HG03457 (cell line): ENCODE measurements at regions not wholly inside any gene's neighbourhood (a gene's known extent, or its start where the extent isn't known, plus 50 kb on each side); places are given as distances from the start of the nearest gene placed in this dataset.

Experiments used
- ATAC-seq: cut with Tn5 transposase; IDR thresholded peaks from one replicate; pipeline ENCODE4 v1.9.1; 2021; ENCODE audit warnings: moderate number of reproducible peaks; ENCODE audit not compliant: unreplicated experiment

GRCh38 chr3:94179059-94179458 is 116.2 kb downstream of the NSUN3 start:
- ATAC-seq = no peak

DNA sequence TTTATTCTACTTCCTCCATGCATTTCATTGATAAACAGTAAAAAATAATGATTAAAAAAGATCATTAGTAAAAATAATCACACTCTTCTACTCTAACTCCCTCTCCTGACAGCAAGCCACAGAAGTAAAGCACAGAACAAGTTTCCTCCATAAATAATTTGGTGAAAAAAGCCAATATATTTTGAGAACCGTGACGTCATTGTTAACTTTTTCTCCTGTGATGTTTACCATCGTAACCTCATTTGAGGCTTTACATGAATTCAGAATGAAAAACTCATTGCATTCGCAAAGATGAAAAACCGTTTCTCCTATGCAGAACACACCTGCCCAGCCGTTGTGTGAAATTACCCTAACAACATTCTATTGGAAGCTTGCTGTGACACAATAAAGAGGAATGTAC is 120.7 kb downstream of the NSUN3 start:
- ATAC-seq = no peak

DNA sequence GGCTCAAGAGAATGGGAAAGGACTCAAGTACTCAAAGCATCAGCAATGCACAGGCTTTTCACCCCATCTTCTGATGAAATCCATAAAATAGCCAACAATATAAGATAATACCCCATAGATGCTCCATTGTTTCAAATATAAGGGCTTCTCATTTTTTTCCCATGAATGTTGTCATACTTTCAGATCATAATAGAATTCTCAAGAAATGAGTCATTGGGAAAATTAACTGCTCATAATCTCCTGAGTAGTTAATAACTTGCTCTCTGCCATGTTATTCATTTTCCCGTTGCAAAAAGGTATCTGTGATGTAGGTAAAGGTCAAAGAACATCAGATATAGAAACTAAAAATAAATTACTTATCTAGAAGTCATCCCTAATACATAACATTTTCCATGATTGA is 121.9 kb downstream of the NSUN3 start:
- ATAC-seq = no peak

DNA sequence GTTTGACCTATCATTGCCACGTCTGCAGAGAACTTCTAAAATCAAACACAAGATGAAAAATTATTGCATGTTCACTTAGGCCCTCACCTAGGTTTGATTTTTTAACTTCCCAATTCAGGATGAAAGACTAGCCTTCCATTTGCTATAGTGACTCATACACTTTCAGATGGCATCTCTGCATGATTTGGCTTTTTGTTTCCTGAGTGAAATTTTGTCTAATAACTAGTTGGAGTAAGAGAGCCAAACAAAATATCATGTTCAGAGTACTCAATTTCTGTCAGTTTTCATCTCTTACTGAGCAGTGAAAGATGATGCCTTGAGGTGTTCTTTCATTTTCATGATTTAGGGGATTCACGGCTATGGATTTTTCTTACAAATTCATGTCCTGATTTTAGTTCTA is 122.9 kb downstream of the NSUN3 start:
- ATAC-seq = no peak

GRCh38 chr3:94187697-94188096 is 124.8 kb downstream of the NSUN3 start:
- no peak for ATAC-seq

DNA sequence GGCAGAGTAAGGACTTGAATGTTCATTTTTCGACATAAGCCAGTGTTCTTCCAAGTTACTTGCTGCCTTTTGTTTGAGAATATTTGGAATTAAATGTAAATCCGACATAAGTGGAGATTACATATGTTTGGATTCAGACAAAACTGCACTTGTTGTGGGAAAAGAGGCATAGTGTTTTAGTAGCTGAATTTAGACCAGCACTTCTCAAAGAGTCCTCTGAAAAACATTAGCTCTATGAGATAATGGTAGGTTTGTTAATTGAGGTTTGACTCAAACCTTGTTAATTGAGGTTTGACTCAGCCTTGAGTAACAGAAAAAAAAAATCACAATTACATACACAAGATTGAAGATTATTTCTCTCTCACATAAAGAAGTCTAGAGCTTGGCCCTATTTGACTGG is 132.5 kb downstream of the NSUN3 start:
- ATAC-seq = no peak

- ATAC-seq = no peak
Measured at GRCh38 chr3:94206291-94206690, 143.4 kb downstream of the NSUN3 start.

DNA sequence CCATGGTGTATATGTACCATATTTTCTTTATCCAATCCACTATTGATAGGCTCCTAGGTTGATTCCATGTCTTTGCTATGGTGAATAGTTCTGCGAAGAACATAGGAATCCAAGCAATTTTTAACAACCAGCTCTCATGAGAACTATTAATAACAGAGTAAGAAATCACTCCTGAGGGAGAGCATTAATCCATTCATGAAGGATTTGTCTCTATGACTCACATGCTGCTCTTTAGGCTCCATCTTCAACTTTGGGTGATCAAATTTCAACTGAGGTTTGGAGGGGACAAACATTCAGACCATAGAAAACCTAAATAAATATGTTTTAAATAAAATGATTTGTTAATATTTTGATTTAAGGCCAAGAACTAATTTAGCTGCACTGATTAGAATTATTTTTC is 147.4 kb downstream of the NSUN3 start:
- ATAC-seq = no peak

GRCh38 chr3:94217406-94217805 is 154.5 kb downstream of the NSUN3 start:
- no peak for ATAC-seq

- no peak for ATAC-seq
Measured at GRCh38 chr3:94220426-94220825, 157.6 kb downstream of the NSUN3 start.

DNA sequence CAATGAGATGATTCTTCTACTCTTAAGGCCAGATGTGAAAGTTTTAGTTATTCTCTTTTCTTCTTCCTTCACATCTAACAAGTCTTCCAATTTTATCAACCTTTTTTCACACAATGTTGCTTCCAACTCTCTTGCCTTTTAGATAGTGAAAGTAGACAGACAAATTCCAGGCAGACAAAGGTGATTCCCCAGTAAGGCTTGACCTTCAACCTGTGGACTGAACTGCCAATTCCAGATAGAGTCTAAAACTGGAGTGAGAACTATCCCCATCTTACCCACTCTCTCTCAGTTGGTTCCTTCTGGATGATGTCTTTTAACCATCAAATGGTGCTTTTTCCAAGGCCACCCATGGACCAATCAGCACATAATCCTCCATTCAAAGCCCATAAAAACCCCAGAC is 159.0 kb downstream of the NSUN3 start:
- ATAC-seq = no peak

DNA sequence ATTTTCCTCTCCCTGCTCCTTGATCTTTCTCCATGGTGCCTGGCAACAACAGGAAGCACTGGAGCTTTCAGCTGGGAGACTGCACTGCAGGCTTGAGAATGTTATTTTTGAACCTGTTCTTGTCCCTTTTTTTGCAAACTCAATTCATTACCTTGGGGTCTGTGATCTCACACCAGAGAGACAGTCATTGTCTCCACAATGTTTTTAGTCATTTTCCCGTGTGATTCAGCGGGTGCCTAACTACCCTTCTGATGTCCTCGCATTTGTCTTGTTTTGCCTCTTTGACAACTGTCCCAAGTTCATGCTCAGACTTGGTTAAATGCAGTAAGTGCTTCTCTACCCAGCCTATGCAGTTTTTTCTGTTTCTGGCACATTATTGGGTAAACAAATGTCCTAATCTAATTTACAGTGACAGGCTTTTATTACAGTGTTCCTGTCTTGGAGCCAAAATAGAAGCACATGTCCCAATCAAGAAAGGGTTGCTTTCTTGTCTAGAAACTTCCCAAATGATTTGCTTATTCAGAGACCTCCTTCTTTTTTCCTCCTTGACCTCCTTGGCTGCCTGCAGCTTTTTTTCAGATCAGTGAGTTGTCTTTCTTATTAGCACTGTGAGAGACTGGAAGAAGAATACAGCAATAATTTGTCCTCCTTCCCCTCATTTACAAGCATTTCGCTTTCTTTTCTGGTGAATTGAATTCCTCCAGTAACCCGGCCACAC is 162.4 kb downstream of the NSUN3 start:
- no peak for ATAC-seq

GRCh38 chr3:94226078-94226477 is 163.2 kb downstream of the NSUN3 start:
- no peak for ATAC-seq

- no peak for ATAC-seq
Measured at GRCh38 chr3:94232921-94233320, 170.1 kb downstream of the NSUN3 start.

GRCh38 chr3:94234177-94234788 is 171.4 kb downstream of the NSUN3 start:
- ATAC-seq = no peak

DNA sequence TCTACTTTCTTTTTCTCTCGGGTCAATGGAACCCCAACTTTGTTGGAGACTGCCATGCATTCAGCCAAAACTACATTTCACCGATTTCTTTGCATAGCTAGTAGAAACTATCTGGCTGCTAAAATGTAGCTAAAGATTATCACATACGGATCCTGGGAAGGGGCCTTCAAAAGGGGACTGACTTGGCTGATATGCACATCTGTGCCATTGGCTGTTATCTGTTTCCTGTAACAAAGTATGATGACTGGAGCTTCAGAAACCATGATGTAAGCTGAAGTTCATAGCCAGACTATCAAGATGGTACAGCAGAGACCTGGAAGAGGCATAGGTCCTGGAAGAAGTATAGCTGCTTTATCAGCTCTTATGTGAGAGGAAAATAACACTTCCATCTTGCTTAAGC is 179.1 kb downstream of the NSUN3 start:
- ATAC-seq = no peak

GRCh38 chr3:94246171-94246570 is 183.3 kb downstream of the NSUN3 start:
- no peak for ATAC-seq

- no peak for ATAC-seq
Measured at GRCh38 chr3:94248042-94248441, 185.2 kb downstream of the NSUN3 start.

GRCh38 chr3:94249491-94250079 is 186.7 kb downstream of the NSUN3 start:
- ATAC-seq = no peak

GRCh38 chr3:94251566-94251965 is 188.7 kb downstream of the NSUN3 start:
- ATAC-seq = no peak

DNA sequence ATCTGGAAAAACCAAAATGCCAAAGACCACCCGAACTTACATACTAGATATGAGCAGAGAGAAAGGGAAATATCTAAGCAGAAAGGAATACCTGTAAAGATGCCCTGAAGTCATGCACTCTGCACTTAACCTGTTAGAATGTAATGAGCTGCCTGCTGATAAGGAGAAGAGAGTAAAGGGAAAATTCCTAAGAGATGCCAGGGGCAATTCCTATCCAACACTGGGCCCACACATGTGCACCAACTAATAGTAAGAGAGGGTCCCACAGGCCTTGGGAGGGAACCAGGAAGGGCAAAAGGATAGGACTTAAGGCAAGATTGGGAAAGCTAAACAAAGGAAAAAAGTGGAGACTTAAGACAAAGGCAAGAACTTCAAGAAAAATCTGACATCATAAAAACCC is 189.5 kb downstream of the NSUN3 start:
- ATAC-seq = no peak
